ENCODE measurements at regions not wholly inside any gene's neighbourhood (a gene's known extent, or its start where the extent isn't known, plus 50 kb on each side); places are given as distances from the start of the nearest gene placed in this dataset.

DNA sequence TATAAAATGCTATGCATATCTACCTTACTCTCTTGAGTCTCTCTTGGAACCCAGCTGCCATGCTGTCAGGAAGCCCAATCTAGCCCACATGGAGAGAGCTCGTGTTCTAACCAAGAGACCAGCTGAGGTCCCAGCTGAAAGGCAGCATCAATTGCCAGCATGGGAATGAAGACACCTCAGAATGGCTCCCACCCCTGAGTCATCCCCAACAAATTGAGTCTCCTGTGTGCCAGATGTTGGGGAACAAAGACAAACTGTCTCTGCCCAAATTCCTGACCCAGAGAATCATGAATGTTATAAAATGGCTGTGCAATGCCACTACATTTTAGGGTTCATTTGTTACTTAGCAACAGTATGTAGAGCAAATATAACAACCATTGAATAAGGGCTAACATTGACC lies 105.2 kb upstream of the STX18 start:
- TF ChIP-seq, protein P1, sequence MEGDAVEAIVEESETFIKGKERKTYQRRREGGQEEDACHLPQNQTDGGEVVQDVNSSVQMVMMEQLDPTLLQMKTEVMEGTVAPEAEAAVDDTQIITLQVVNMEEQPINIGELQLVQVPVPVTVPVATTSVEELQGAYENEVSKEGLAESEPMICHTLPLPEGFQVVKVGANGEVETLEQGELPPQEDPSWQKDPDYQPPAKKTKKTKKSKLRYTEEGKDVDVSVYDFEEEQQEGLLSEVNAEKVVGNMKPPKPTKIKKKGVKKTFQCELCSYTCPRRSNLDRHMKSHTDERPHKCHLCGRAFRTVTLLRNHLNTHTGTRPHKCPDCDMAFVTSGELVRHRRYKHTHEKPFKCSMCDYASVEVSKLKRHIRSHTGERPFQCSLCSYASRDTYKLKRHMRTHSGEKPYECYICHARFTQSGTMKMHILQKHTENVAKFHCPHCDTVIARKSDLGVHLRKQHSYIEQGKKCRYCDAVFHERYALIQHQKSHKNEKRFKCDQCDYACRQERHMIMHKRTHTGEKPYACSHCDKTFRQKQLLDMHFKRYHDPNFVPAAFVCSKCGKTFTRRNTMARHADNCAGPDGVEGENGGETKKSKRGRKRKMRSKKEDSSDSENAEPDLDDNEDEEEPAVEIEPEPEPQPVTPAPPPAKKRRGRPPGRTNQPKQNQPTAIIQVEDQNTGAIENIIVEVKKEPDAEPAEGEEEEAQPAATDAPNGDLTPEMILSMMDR (optimal IDR thresholded peaks at IDR 0.05 in 1 of 3, IDR thresholded peaks at IDR 0.05 in 1 of 3, conservative IDR thresholded peaks at IDR 0.05 in 1 of 3; ENCODE audit: extremely low read depth in 1 of 3, insufficient read depth in 2 of 3, low read length in 3 of 3): no peak
- TF ChIP-seq EZH2 (IDR thresholded peaks at IDR 0.05; ENCODE audit: low read length): no peak
